T1000 (cell line): ENCODE measurements at regions not wholly inside any gene's neighbourhood (a gene's known extent, or its start where the extent isn't known, plus 50 kb on each side); places are given as distances from the start of the nearest gene placed in this dataset.

Source experiments
- DNase-seq: peaks from one replicate; lab custom pipeline; 2025; ENCODE audit warnings: mixed read lengths; lab: John Stamatoyannopoulos, UW

- DNase-seq, result no peak
Observed at GRCh38 chr15:97604677-97605076, 355.8 kb upstream of the ARRDC4 start.

GRCh38 chr15:97615114-97615513 lies 345.4 kb upstream of the ARRDC4 start:
- no peak for DNase-seq

- no peak for DNase-seq
Observed at GRCh38 chr15:97623091-97623661, 337.3 kb upstream of the ARRDC4 start.

- DNase-seq, result no peak
Observed at GRCh38 chr15:97627634-97628033, 332.9 kb upstream of the ARRDC4 start.

GRCh38 chr15:97645758-97646157 lies 314.7 kb upstream of the ARRDC4 start:
- DNase-seq, result no peak

GRCh38 chr15:97648728-97649127 lies 311.8 kb upstream of the ARRDC4 start:
- no peak for DNase-seq

- no peak for DNase-seq
Observed at GRCh38 chr15:97652041-97652440, 308.5 kb upstream of the ARRDC4 start.

GRCh38 chr15:97652700-97653167 lies 307.8 kb upstream of the ARRDC4 start:
- DNase-seq, result no peak

GRCh38 chr15:97653896-97654295 lies 306.6 kb upstream of the ARRDC4 start:
- no peak for DNase-seq

GRCh38 chr15:97654481-97655076 lies 305.9 kb upstream of the ARRDC4 start:
- no peak for DNase-seq

- no peak for DNase-seq
Observed at GRCh38 chr15:97661796-97662195, 298.7 kb upstream of the ARRDC4 start.

- DNase-seq, result no peak
Observed at GRCh38 chr15:97672586-97672985, 287.9 kb upstream of the ARRDC4 start.

- DNase-seq, result no peak
Observed at GRCh38 chr15:97678656-97679055, 281.8 kb upstream of the ARRDC4 start.

GRCh38 chr15:97679106-97679688 lies 281.3 kb upstream of the ARRDC4 start:
- DNase-seq, result no peak

GRCh38 chr15:97680606-97681220 lies 279.8 kb upstream of the ARRDC4 start:
- no peak for DNase-seq

- DNase-seq, result no peak
Observed at GRCh38 chr15:97683831-97684230, 276.7 kb upstream of the ARRDC4 start.

- no peak for DNase-seq
Observed at GRCh38 chr15:97684249-97684648, 276.3 kb upstream of the ARRDC4 start.

- DNase-seq, result no peak
Observed at GRCh38 chr15:97686324-97686723, 274.2 kb upstream of the ARRDC4 start.

- no peak for DNase-seq
Observed at GRCh38 chr15:97687654-97688053, 272.8 kb upstream of the ARRDC4 start.

GRCh38 chr15:97688177-97688576 lies 272.3 kb upstream of the ARRDC4 start:
- no peak for DNase-seq

GRCh38 chr15:97688886-97689285 lies 271.6 kb upstream of the ARRDC4 start:
- DNase-seq, result no peak

- DNase-seq, result no peak
Observed at GRCh38 chr15:97691078-97691477, 269.4 kb upstream of the ARRDC4 start.

GRCh38 chr15:97691799-97692198 lies 268.7 kb upstream of the ARRDC4 start:
- DNase-seq, result no peak
